Spinal cord (tissue), 9 donors: ENCODE measurements at regions not wholly inside any gene's neighbourhood (a gene's known extent, or its start where the extent isn't known, plus 50 kb on each side); places are given as distances from the start of the nearest gene placed in this dataset.
A peak's percentile ranks its signal among the peaks of the same experiment; 100 is the strongest.

Experiments used
- DNase-seq, 6 donors: peaks; one replicate each; pipeline versions ENCODE4 v3.0.0 to v3.0.0-alpha.2; 2013 to 2015; ENCODE audit warnings: low spot score in 6 of 6, low read depth in 4 of 6
- H3K27ac ChIP-seq: one replicate; pipeline ENCODE4 v1.5.1; 2013; ENCODE audit warnings: low read depth, low read length, control low read depth
- H3K27me3 ChIP-seq: one replicate; pipeline ENCODE4 v1.6.1; 2013; ENCODE audit warnings: low read length; ENCODE audit not compliant: control insufficient read depth, insufficient read depth
- H3K36me3 ChIP-seq: one replicate; pipeline ENCODE4 v1.6.1; 2013; ENCODE audit warnings: low read length; ENCODE audit not compliant: control insufficient read depth, insufficient read depth
- H3K4me1 ChIP-seq: one replicate; pipeline ENCODE4 v1.6.1; 2013; ENCODE audit warnings: low read length; ENCODE audit not compliant: control insufficient read depth, insufficient read depth
- H3K4me3 ChIP-seq: one replicate; pipeline ENCODE4 v1.5.1; 2013; ENCODE audit warnings: low read depth, low read length, control low read depth
- H3K9me3 ChIP-seq: one replicate; pipeline ENCODE4 v1.6.1; 2013; ENCODE audit warnings: low read length; ENCODE audit not compliant: control insufficient read depth, insufficient read depth
- WGBS: methylation state at CpG from one replicate; pipeline ENCODE4 v1.1.5; 2013; ENCODE audit warnings: missing lambda C conversion rate; ENCODE audit not compliant: insufficient coverage; 5-methylcytosine and 5-hydroxymethylcytosine counted together
- donor health status: healthy.

DNA sequence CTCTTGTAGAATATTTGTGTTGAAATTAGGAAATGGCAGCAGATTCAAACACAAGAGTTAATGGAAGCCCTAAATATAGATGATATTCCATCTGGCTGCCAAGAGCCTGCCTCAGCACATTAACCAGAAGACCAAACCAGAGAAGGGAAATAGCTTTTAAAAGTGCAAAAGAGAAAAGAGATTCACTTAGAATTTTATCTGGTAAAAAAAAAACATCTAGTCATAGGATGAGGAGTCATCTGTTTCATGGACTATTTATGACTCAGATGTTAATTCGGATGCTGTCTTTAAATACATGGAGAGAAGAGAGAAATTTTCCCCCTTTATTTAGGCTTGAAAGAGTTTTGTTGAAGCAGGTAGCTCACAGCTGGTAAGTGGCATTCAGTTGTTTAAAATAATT, 201.6 kb upstream of the NUDT4 start:
- WGBS = no CpG with 5 or more reads among the region's 1 CpG
- no peak overlapping the region for H3K27ac ChIP-seq
- H3K36me3 ChIP-seq = no peaks in the 10 kb centered on the region
- DNase-seq = peak in 1 of 6 donors; percentile 48
- no peaks in the 10 kb centered on the region for H3K9me3 ChIP-seq
- no peaks in the 10 kb centered on the region for H3K4me1 ChIP-seq
- H3K4me3 ChIP-seq = no peak overlapping the region
- H3K27me3 ChIP-seq = no peaks in the 10 kb centered on the region

DNA sequence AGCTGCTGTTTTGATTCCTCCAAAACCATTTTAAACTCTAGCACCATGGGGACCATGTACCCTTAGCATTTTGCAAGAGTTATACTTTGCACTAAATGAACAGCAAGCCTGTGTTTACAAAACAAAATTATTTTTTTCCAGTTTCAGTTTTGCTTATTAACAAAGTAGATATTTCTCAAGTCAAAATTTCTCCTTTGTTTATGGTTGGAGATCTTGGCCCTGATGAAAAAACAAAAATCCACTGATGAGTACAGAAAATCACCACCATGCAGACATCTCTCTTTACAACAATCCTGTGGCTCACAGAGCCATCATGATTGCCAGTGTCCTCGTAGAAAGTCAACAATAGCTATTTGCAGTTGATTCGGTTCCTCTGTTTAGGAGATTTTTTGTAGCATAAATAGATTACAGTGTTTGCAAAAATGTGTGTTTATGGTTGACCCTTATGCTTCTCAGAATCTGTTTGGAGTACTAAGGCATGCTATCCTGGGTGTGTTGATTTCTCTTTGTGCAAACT, 201.1 kb upstream of the NUDT4 start:
- no peaks in the 10 kb centered on the region for H3K9me3 ChIP-seq
- no peak overlapping the region for H3K27ac ChIP-seq
- H3K36me3 ChIP-seq = no peaks in the 10 kb centered on the region
- H3K27me3 ChIP-seq = no peaks in the 10 kb centered on the region
- no peak for DNase-seq
- no peak overlapping the region for H3K4me3 ChIP-seq
- no peaks in the 10 kb centered on the region for H3K4me1 ChIP-seq
- 55% methylated on average over 2 of the region's 2 CpGs for WGBS

DNA sequence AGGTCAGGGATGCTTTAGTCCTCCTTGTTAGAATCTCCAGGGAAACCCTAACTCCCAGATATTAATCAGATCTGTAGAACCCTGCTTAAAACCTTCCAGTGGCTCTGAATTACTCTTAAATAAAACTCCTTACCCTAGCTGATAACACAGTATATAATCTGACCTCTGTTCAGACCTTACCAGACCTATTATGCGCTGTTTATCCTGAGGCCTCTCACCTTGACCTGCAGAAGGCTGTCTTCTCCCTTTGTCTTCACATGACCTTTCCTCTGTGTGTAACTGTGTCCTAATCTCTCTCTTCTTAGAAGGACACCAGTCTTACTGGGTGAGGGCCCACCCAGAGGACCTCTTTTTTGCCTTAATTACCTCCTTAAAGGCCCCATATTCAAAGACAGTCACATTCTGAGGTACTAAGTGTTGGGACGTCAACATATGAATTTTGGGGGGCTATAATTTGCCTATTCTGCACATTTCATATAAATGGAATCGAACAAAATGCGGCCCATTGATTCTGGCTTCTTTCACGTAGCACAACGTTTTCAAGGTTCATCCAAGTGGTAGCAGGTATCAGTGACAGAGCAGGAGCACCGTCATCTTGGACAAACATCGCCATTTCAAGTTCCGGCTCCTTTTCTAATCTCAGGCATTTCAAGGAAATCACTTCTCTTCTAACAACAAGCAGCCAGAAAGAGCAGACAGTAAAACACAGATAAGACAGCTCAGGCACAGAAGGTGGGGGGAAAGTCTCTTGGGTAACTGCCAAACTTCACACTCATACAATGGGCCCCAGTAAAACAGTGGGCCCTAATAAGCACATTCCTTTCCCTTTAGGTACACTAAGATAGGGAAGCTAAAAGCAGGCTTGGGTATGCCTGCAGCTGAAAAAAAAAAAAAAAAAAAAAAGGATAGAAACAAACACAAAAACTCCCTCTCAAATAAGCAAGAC, 200.2 kb upstream of the NUDT4 start:
- Histone ChIP-seq H3K27ac (no peak overlapping the region), H3K9me3 (no peaks in the 10 kb centered on the region), H3K36me3 (no peaks in the 10 kb centered on the region)

DNA sequence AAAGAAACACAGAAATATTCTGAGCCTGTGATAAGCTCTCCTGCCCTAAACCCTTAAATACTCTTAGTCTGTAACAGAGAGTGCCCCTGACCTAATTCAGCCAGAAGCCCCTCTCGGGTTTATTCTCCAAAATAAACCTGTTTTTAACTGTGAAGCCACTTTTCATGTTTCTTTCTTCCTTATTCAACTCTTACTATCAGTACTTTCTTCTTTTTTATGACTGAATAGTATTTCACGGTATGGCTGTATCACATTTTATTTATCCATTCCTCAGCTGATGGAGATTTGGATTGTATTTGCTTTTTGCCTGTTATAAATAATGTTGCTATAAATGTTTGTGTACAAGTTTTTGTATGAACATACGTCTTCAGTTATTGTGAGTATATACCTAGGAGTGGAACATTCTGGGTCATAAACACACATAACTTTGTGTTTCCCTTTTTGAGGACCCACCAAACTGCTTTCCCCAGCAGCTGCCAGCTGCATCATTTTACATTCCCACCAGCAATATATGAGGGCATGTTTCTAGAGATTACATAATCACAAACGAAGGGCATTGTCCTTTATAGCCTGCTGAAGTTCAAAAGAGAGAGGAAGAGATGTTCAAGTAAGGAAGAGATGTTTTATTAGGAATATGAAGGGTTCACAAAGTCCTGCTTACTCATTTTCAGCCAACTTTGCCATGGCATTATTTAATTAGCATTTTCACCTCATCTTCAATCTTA, 199.4 kb upstream of the NUDT4 start:
- no peaks in the 10 kb centered on the region for H3K27me3 ChIP-seq
- H3K27ac ChIP-seq = no peak overlapping the region
- no peaks in the 10 kb centered on the region for H3K36me3 ChIP-seq
- WGBS = no CpG with 5 or more reads among the region's 4 CpGs
- H3K4me3 ChIP-seq = no peak overlapping the region
- no peak for DNase-seq
- no peaks in the 10 kb centered on the region for H3K9me3 ChIP-seq
- no peaks in the 10 kb centered on the region for H3K4me1 ChIP-seq

More for the DNA sequence above, 200.2 kb upstream of the NUDT4 start:
- Histone ChIP-seq H3K4me1 (no peaks in the 10 kb centered on the region), H3K4me3 (no peak overlapping the region), H3K27me3 (no peaks in the 10 kb centered on the region)
- WGBS = 81% methylated on average over 6 of the region's 9 CpGs
- no peak for DNase-seq

DNA sequence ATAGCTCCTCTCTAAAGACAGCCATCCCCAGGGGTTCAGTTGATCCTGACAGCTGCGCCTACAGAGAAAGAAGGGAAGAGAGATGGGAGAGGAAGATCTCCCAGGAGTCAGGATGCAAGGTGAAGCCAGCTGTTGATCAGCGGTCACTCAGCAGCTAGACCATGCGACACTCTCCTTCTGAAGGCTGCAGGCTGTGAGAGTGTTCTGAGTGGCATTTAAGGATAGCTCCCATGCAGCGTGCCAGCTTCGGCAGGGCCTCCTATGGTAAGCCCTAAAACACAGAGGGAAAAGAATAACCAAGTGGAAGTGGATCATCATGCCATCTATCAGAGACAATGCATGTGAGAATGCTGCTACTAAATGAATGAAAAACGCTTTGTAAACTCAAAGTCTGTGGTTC, 197.9 kb upstream of the NUDT4 start:
- Histone ChIP-seq H3K36me3 (no peaks in the 10 kb centered on the region), H3K27ac (no peak overlapping the region), H3K4me3 (no peak overlapping the region), H3K9me3 (no peaks in the 10 kb centered on the region), H3K27me3 (no peaks in the 10 kb centered on the region), H3K4me1 (peaks cover 4% of the 10 kb centered on the region)
- 98% methylated on average over 4 of the region's 6 CpGs for WGBS
- DNase-seq = no peak

DNA sequence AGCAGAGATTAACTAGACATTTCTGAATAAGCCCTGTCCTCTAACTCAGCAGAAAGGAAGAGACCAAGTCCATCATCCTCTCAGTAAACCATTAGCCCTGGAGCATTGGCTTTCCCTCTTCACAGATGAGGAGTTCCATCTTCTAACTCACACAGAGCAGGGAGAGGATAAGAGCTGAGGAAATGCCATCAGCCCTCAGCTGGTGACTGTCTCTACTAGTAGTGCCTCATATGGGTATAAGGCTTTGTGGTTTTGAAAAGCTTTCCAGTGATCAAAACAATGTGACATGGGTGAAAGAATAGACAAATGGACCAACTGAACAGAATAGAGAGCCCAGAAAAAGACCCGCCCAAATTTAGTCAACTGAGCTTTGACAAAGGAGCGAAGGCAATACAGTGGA, 197.2 kb upstream of the NUDT4 start:
- Histone ChIP-seq H3K4me3 (no peak overlapping the region), H3K27me3 (no peaks in the 10 kb centered on the region), H3K27ac (no peak overlapping the region), H3K9me3 (no peaks in the 10 kb centered on the region), H3K4me1 (peaks cover 5% of the 10 kb centered on the region), H3K36me3 (no peaks in the 10 kb centered on the region)
- 90% methylated on average over 1 of the region's 2 CpGs for WGBS
- no peak for DNase-seq

DNA sequence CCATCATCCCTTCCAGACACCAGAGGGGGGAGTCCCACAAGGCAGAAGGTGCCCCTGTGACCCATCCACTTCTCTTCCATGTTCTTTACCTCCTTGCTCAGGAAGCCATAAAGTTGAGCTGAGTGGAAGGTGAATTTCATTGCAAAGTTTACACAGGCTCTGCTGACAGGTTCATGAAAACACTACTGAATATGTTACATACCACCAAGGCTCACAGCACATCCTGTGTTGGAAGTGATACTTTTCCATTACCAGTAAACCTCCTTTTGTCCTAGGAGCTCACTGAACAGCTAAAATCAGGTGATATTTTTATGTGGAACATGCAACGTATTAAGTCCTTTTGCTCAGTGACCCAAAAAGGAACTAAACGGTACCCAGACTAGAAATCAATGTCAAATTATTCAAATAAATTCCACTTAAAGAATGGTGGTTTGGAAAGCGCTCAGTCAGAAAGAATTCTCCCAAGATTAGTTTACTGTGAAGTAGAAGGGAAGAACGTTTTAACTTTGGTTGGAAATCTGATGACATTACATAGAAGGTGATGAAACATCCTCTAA, 196.2 kb upstream of the NUDT4 start:
- no peak overlapping the region for H3K4me3 ChIP-seq
- no peak for DNase-seq
- WGBS = no CpG with 5 or more reads among the region's 4 CpGs
- no peaks in the 10 kb centered on the region for H3K27me3 ChIP-seq
- H3K4me1 ChIP-seq = peaks cover 5% of the 10 kb centered on the region
- H3K36me3 ChIP-seq = no peaks in the 10 kb centered on the region
- H3K27ac ChIP-seq = no peak overlapping the region
- H3K9me3 ChIP-seq = no peaks in the 10 kb centered on the region

DNA sequence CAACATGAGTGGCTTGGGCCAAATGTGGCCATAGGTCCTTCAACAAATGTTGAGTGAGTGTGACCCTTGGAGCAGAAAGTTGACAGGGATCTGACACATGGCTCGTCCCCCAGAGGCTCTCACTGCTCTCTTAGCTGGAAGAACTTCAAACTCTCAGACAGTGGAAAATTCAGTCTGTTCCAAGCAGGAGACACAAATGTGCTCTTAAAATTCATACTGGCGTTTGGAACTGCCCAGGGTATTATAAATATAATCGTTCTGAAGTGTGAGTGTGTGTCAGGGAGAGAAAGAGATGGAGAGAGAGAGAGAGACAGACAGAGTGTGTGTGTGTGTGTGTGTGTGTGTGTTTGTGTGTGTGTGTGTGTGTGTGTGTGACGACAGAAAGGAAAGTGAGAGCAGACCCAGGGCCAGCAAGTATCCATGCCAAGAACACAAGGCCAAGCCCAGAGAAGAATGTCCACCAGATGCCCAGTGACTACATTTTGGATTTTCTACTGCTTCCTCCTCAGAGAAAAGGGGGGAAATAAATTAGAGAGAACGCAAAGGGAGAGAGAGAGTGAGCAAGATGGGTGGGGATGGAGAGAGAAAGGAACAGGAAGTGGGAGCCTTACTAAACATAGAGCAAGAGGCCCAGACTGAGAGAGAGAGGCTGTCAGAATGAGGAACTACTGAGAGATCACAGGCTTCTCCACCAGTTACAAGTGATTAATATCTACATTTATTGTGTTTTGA, 193.6 kb upstream of the NUDT4 start:
- DNase-seq = peak in 1 of 6 donors; percentile 69
- Histone ChIP-seq H3K9me3 (no peaks in the 10 kb centered on the region), H3K27me3 (no peaks in the 10 kb centered on the region), H3K27ac (peak overlapping the region; percentile 25), H3K4me1 (peaks cover 5% of the 10 kb centered on the region), H3K4me3 (no peak overlapping the region), H3K36me3 (no peaks in the 10 kb centered on the region)
- WGBS = 33% methylated on average over 3 of the region's 5 CpGs

DNA sequence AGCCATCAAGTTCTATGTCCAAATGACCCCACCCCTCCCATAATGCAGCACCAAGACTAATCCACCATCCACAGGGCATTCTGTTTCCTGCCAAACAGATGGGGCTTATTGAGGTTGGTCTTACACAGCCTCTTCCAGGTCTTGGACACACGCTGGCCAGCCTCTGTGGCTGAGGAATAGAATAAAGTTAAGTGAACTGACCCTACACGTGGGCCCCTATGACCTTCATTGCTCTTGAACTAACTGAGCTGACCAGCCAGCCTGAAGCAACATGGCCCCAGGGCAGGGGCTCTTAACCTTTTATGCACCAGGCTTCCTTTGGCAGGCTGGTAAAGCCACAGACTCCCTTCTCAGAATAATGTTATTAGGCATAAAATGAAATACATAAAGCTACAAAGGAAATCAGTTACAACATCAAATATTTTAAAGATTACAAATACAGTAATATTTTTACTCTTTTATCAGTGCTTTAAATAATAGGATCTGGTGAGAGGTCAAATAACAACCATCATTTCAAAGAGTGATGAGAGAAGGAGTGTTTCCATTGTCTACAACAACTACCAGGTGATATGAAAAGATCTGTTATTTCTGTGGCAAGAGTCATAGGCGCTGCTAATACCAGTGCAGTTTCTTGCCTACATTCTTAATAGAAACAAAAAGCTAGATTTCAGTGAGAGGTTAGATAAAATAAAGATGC, 192.9 kb upstream of the NUDT4 start:
- Histone ChIP-seq H3K4me3 (no peak overlapping the region), H3K36me3 (no peaks in the 10 kb centered on the region), H3K9me3 (no peaks in the 10 kb centered on the region), H3K27me3 (no peaks in the 10 kb centered on the region), H3K4me1 (peaks cover 5% of the 10 kb centered on the region), H3K27ac (no peak overlapping the region)
- no peak for DNase-seq
- WGBS = 46% methylated on average over 2 of the region's 3 CpGs
